Fibroblast of lung (primary cell): ENCODE measurements at regions not wholly inside any gene's neighbourhood (a gene's known extent, or its start where the extent isn't known, plus 50 kb on each side); places are given as distances from the start of the nearest gene placed in this dataset.

ENCODE experiments used
- DNase-seq, 2 donors: peaks; one replicate each; pipeline versions ENCODE4 v3.0.0 to v3.0.0-alpha.2; 2010; ENCODE audit warnings: low read depth in 2 of 2
- H2AFZ ChIP-seq: 2 replicates; pipeline ENCODE4 v1.5.1; 2012; ENCODE audit warnings: low read length, control low read depth, inconsistent platforms
- H3K27ac ChIP-seq: 2 replicates; pipeline ENCODE4 v1.5.1; 2011; ENCODE audit warnings: low read length, control low read depth; ENCODE audit not compliant: insufficient read depth
- H3K27me3 ChIP-seq: 2 replicates; pipeline ENCODE4 v1.5.1; 2011; ENCODE audit warnings: mild to moderate bottlenecking, low read length; ENCODE audit not compliant: control insufficient read depth, insufficient read depth
- H3K36me3 ChIP-seq: 2 replicates; pipeline ENCODE4 v1.5.1; 2011; ENCODE audit warnings: low read length; ENCODE audit not compliant: control insufficient read depth, insufficient read depth
- H3K4me1 ChIP-seq: 2 replicates; pipeline ENCODE4 v1.5.1; 2011; ENCODE audit warnings: low read length; ENCODE audit not compliant: control insufficient read depth, insufficient read depth; ENCODE audit errors: extremely low read depth
- H3K4me2 ChIP-seq: 2 replicates; pipeline ENCODE4 v1.5.1; 2011; ENCODE audit warnings: low read length, control low read depth; ENCODE audit not compliant: insufficient read depth; ENCODE audit errors: extremely low read depth
- H3K4me3 ChIP-seq, 4 experiments: fragments of 200-600 bp in 1 of 4; sonication (generic) in 1 of 4; replicated peaks in 1 of 4; 2 replicates each; pipeline ENCODE4 v1.5.1; 2011 to 2016; ENCODE audit warnings: low read length in 4 of 4, low read depth in 3 of 4, mild to moderate bottlenecking in 3 of 4, control low read depth in 2 of 4, inconsistent platforms in 1 of 4, mixed read lengths in 1 of 4; ENCODE audit not compliant: insufficient read depth in 1 of 4; ENCODE audit errors: control extremely low read depth in 1 of 4
- H3K79me2 ChIP-seq: 2 replicates; pipeline ENCODE4 v1.5.1; 2012; ENCODE audit warnings: mild to moderate bottlenecking, low read length, inconsistent platforms; ENCODE audit not compliant: control insufficient read depth, insufficient read depth
- H3K9ac ChIP-seq: 2 replicates; pipeline ENCODE4 v1.5.1; 2011; ENCODE audit warnings: mild to moderate bottlenecking, low read length, control low read depth; ENCODE audit not compliant: insufficient read depth
- H3K9me3 ChIP-seq: 2 replicates; pipeline ENCODE4 v1.5.1; 2012; ENCODE audit warnings: low read depth, low read length; ENCODE audit not compliant: control insufficient read depth, insufficient read depth
- H4K20me1 ChIP-seq: 2 replicates; pipeline ENCODE4 v1.5.1; 2011; ENCODE audit warnings: low read length; ENCODE audit not compliant: control insufficient read depth, insufficient read depth; ENCODE audit errors: extremely low read depth
- CTCF ChIP-seq, 2 donors: IDR thresholded peaks in 1 of 2; conservative IDR thresholded peaks in 1 of 2; 1 replicate in 1 of 2; 2 replicates in 1 of 2; pipeline ENCODE4 v1.5.1; 2011 to 2012; ENCODE audit warnings: low read length in 2 of 2, control low read depth in 1 of 2, inconsistent platforms in 1 of 2, low read depth in 1 of 2, mild to moderate bottlenecking in 1 of 2
- EZH2 ChIP-seq: IDR thresholded peaks from 2 replicates; pipeline ENCODE4 v1.5.1; 2012; ENCODE audit warnings: low read length, control low read depth, mild to moderate bottlenecking; ENCODE audit errors: missing control alignments

- TF ChIP-seq EZH2 (no peak), CTCF (conservative IDR thresholded peaks at IDR 0.05 in 1 of 2, IDR thresholded peaks at IDR 0.05 in 1 of 2; ENCODE audit: low read depth in 1 of 2, low read length in 2 of 2) (no peak)
- Histone ChIP-seq H3K4me3 (no peak overlapping the region), H3K36me3 (no peaks in the 10 kb centered on the region), H3K4me1 (no peaks in the 10 kb centered on the region), H3K9me3 (no peaks in the 10 kb centered on the region), H3K27me3 (no peaks in the 10 kb centered on the region), H3K79me2 (no peaks in the 10 kb centered on the region), H3K4me2 (no peak overlapping the region), H3K9ac (no peak overlapping the region), H2AFZ (no peak overlapping the region), H3K27ac (no peak overlapping the region), H4K20me1 (no peaks in the 10 kb centered on the region)
- no peak for DNase-seq
Observed at GRCh38 chr3:10644189-10644588, 138.8 kb upstream of the ATP2B2 start.

- Histone ChIP-seq H3K36me3 (no peaks in the 10 kb centered on the region), H4K20me1 (no peaks in the 10 kb centered on the region), H3K4me2 (no peak overlapping the region), H3K79me2 (no peaks in the 10 kb centered on the region), H3K27me3 (no peaks in the 10 kb centered on the region), H3K27ac (no peak overlapping the region), H3K4me1 (no peaks in the 10 kb centered on the region), H3K4me3 (no peak overlapping the region), H2AFZ (no peak overlapping the region), H3K9ac (no peak overlapping the region), H3K9me3 (no peaks in the 10 kb centered on the region)
- no peak for TF ChIP-seq CTCF (conservative IDR thresholded peaks at IDR 0.05 in 1 of 2, IDR thresholded peaks at IDR 0.05 in 1 of 2; ENCODE audit: low read depth in 1 of 2, low read length in 2 of 2)
- TF ChIP-seq EZH2: no peak
- DNase-seq: no peak
Observed at GRCh38 chr3:10645800-10646199, 140.4 kb upstream of the ATP2B2 start.

GRCh38 chr3:10646531-10647335 is 141.3 kb upstream of the ATP2B2 start:
- H4K20me1 ChIP-seq: no peaks in the 10 kb centered on the region
- no peak overlapping the region for H3K4me2 ChIP-seq
- H3K27me3 ChIP-seq: no peaks in the 10 kb centered on the region
- H3K9ac ChIP-seq: no peak overlapping the region
- H3K9me3 ChIP-seq: no peaks in the 10 kb centered on the region
- TF ChIP-seq EZH2: no peak
- no peak for TF ChIP-seq CTCF (conservative IDR thresholded peaks at IDR 0.05 in 1 of 2, IDR thresholded peaks at IDR 0.05 in 1 of 2; ENCODE audit: low read depth in 1 of 2, low read length in 2 of 2)
- H2AFZ ChIP-seq: no peak overlapping the region
- no peaks in the 10 kb centered on the region for H3K79me2 ChIP-seq
- no peaks in the 10 kb centered on the region for H3K4me1 ChIP-seq
- H3K27ac ChIP-seq: no peak overlapping the region
- H3K4me3 ChIP-seq: no peak overlapping the region
- no peak for DNase-seq
- no peaks in the 10 kb centered on the region for H3K36me3 ChIP-seq
